Neural cell (in vitro differentiated cells): ENCODE measurements at regions not wholly inside any gene's neighbourhood (a gene's known extent, or its start where the extent isn't known, plus 50 kb on each side); places are given as distances from the start of the nearest gene placed in this dataset.

Source experiments
- H2AFZ ChIP-seq: fragments of 200-600, 300-800 bp; sonication (generic), shearing (Covaris generic); 2 replicates; pipeline ENCODE4 v1.6.0; 2014; ENCODE audit warnings: low read depth, mild to moderate bottlenecking, antibody characterized with exemption, low read length, moderate library complexity
- H3F3A ChIP-seq: fragments of 200-600 bp; shearing (Covaris generic); 2 replicates; pipeline ENCODE4 v1.6.1; 2016; ENCODE audit warnings: mild to moderate bottlenecking, moderate library complexity, mixed read lengths, antibody characterized with exemption, low read length; ENCODE audit not compliant: insufficient read depth, poor library complexity, severe bottlenecking
- H3K27ac ChIP-seq: fragments of 200-600, 300-800 bp; sonication (generic), shearing (Covaris generic); 2 replicates; pipeline ENCODE4 v1.5.1; 2014; ENCODE audit warnings: mild to moderate bottlenecking, low read length, moderate library complexity
- H3K27me3 ChIP-seq: fragments of 300-800, 200-600 bp; sonication (generic), shearing (Covaris generic); 2 replicates; pipeline ENCODE4 v1.6.0; 2014; ENCODE audit warnings: mild to moderate bottlenecking, low read depth, low read length, moderate library complexity; ENCODE audit not compliant: insufficient read depth
- H3K36me3 ChIP-seq: fragments of 300-800, 200-600 bp; sonication (generic), shearing (Covaris generic); 2 replicates; pipeline ENCODE4 v1.5.1; 2014; ENCODE audit warnings: mild to moderate bottlenecking, antibody characterized with exemption, low read length, moderate library complexity; ENCODE audit not compliant: insufficient read depth
- H3K4me2 ChIP-seq: fragments of 300-800, 200-600 bp; sonication (generic), shearing (Covaris generic); 2 replicates; pipeline ENCODE4 v1.6.0; 2014; ENCODE audit warnings: mild to moderate bottlenecking, low read length
- H3K4me3 ChIP-seq: fragments of 300-800, 200-600 bp; sonication (generic), shearing (Covaris generic); 2 replicates; pipeline ENCODE4 v1.5.1; 2014; ENCODE audit warnings: mild to moderate bottlenecking, low read length, moderate library complexity
- H3K79me2 ChIP-seq: fragments of 200-600 bp; shearing (Covaris generic); replicated peaks from 2 replicates; pipeline ENCODE4 v1.6.0; 2014; ENCODE audit warnings: mild to moderate bottlenecking, low read length, moderate library complexity; ENCODE audit not compliant: insufficient read depth
- H3K9ac ChIP-seq: fragments of 300-800, 200-600 bp; sonication (generic), shearing (Covaris generic); 2 replicates; pipeline ENCODE4 v1.6.1; 2016; ENCODE audit warnings: mild to moderate bottlenecking, low read length, mixed read lengths
- H3K9me2 ChIP-seq: fragments of 200-600 bp; shearing (Covaris generic); 2 replicates; pipeline ENCODE4 v1.6.1; 2016; ENCODE audit warnings: mild to moderate bottlenecking, low read length, mixed read lengths; ENCODE audit not compliant: insufficient read depth
- H3K9me3 ChIP-seq: fragments of 200-600, 300-800 bp; sonication (generic), shearing (Covaris generic); 2 replicates; pipeline ENCODE4 v1.6.1; 2016; ENCODE audit warnings: mild to moderate bottlenecking, mixed run types, low read length, moderate library complexity, mixed read lengths
- H4K20me1 ChIP-seq: fragments of 200-600 bp; shearing (Covaris generic); 2 replicates; pipeline ENCODE4 v1.6.1; 2016; ENCODE audit warnings: mild to moderate bottlenecking, mixed run types; ENCODE audit not compliant: insufficient read depth
- EP300 ChIP-seq: fragments of 450-650 bp; conservative IDR thresholded peaks from 2 replicates; pipeline ENCODE4 v1.6.1; 2014; ENCODE audit warnings: antibody characterized with exemption, mild to moderate bottlenecking, moderate library complexity; ENCODE audit not compliant: poor library complexity, severe bottlenecking
- EZH2 ChIP-seq: fragments of 200-600, 300-800 bp; shearing (Covaris generic), sonication (generic); IDR thresholded peaks from 2 replicates; pipeline ENCODE4 v1.6.1; 2014; ENCODE audit warnings: antibody characterized with exemption, low read length, borderline replicate concordance, mild to moderate bottlenecking; ENCODE audit not compliant: insufficient read depth, poor library complexity, severe bottlenecking
- MXI1 ChIP-seq: fragments of 450-650 bp; conservative IDR thresholded peaks from 2 replicates; pipeline ENCODE4 v1.6.1; 2014; ENCODE audit warnings: antibody characterized with exemption, mild to moderate bottlenecking; ENCODE audit not compliant: poor library complexity, severe bottlenecking
- POLR2AphosphoS5 ChIP-seq: IDR thresholded peaks from 2 replicates; pipeline ENCODE4 v1.6.1; 2012
- RAD21 ChIP-seq: fragments of 450-650 bp; conservative IDR thresholded peaks from 2 replicates; pipeline ENCODE4 v1.6.1; 2014; ENCODE audit warnings: antibody characterized with exemption, mild to moderate bottlenecking, moderate library complexity
- SMC3 ChIP-seq: fragments of 450-650 bp; conservative IDR thresholded peaks from 2 replicates; pipeline ENCODE4 v1.6.1; 2014; ENCODE audit warnings: antibody characterized with exemption, mild to moderate bottlenecking, moderate library complexity; ENCODE audit not compliant: poor library complexity
- TAF1 ChIP-seq: IDR thresholded peaks from 2 replicates; pipeline ENCODE4 v1.6.1; 2012; ENCODE audit warnings: low read depth
- TF ChIP-seq, protein P1 (sequence below): fragments of 450-650 bp; IDR thresholded peaks from 2 replicates; pipeline ENCODE4 v1.5.1; 2014; ENCODE audit warnings: antibody characterized with exemption, mild to moderate bottlenecking, moderate library complexity; ENCODE audit not compliant: poor library complexity, severe bottlenecking
- TF ChIP-seq, protein P2 (sequence below): IDR thresholded peaks from 2 replicates; pipeline ENCODE4 v1.6.1; 2012; ENCODE audit warnings: borderline replicate concordance

DNA sequence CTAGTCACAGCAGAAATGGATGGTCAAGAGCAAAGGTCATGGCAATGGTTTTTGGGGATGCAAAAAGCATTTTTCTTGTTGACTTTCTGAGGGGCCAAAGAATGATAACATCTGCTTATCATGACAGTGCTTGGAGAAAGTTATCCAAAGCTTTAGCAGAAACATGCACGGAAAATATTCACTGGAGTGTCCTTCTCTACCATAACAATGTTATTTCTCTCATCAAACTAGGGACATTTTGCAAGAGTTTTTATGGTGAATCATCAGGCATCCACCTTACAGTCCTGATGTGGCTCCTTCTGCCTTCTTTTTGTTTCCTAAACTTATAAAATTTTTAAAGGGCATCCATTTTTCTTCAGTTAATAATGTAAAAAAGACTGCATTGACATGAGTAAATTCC is 302.3 kb downstream of the HIVEP2 start:
- no peaks in the 10 kb centered on the region for H3K9me2 ChIP-seq
- no peak overlapping the region for H3K27ac ChIP-seq
- H3K36me3 ChIP-seq = no peaks in the 10 kb centered on the region
- H3K4me3 ChIP-seq = no peak overlapping the region
- H3K9ac ChIP-seq = no peak overlapping the region
- no peaks in the 10 kb centered on the region for H3K27me3 ChIP-seq
- H3K4me2 ChIP-seq = no peak overlapping the region
- TF ChIP-seq SMC3 (no peak), POLR2AphosphoS5 (no peak), EZH2 (no peak), MXI1 (no peak), RAD21 (no peak)
- TF ChIP-seq, protein P1, sequence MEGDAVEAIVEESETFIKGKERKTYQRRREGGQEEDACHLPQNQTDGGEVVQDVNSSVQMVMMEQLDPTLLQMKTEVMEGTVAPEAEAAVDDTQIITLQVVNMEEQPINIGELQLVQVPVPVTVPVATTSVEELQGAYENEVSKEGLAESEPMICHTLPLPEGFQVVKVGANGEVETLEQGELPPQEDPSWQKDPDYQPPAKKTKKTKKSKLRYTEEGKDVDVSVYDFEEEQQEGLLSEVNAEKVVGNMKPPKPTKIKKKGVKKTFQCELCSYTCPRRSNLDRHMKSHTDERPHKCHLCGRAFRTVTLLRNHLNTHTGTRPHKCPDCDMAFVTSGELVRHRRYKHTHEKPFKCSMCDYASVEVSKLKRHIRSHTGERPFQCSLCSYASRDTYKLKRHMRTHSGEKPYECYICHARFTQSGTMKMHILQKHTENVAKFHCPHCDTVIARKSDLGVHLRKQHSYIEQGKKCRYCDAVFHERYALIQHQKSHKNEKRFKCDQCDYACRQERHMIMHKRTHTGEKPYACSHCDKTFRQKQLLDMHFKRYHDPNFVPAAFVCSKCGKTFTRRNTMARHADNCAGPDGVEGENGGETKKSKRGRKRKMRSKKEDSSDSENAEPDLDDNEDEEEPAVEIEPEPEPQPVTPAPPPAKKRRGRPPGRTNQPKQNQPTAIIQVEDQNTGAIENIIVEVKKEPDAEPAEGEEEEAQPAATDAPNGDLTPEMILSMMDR = no peak
- H3K9me3 ChIP-seq = no peaks in the 10 kb centered on the region
- no peaks in the 10 kb centered on the region for H3F3A ChIP-seq
- no peak overlapping the region for H2AFZ ChIP-seq
- no peaks in the 10 kb centered on the region for H4K20me1 ChIP-seq
- no peaks in the 10 kb centered on the region for H3K79me2 ChIP-seq

DNA sequence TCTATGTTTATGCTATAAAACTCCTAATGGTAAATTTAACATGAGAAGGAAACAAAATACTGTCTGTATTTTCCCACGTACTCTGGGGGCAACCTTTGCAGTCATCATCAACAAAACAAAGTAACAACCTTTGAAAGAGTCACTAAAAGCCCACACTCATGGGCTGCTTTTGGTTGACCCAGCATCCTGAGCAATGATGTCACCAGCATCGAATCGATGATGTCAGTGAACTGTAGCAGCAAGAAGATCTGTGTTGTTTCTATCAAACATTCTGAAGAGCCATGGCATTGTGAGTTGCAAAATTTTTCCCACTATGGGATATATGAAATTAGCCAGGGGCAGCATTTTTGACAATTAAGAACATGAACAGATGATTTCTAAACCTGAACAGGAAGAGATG is 300.1 kb downstream of the HIVEP2 start:
- H3K27ac ChIP-seq = no peak overlapping the region

DNA sequence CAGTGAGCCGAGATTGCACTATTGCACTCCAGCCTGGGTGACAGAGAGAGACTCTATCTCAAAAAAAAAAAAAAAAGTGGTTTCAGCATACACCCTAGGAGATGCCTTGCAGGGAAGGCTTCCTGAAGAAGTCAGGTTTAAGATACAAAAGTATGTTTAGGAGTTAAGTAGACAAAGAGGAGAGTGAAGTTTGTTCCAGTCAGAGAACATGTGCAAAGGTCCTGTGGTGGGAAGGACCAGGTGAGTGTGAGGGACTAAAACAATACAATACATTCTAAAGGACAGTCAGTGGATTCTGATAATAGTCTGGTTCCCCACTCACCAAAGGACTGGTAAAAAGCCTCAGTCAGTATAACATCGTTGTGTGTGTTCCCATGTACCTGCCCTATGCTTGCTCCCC is 299.3 kb downstream of the HIVEP2 start:
- H3K4me3 ChIP-seq = no peak overlapping the region
- no peaks in the 10 kb centered on the region for H3K36me3 ChIP-seq
- H3K79me2 ChIP-seq = no peaks in the 10 kb centered on the region
- no peak overlapping the region for H3K9ac ChIP-seq
- H2AFZ ChIP-seq = no peak overlapping the region
- H3K27me3 ChIP-seq = no peaks in the 10 kb centered on the region
- H4K20me1 ChIP-seq = no peaks in the 10 kb centered on the region
- no peak overlapping the region for H3K27ac ChIP-seq
- no peak overlapping the region for H3K4me2 ChIP-seq
- no peaks in the 10 kb centered on the region for H3K9me3 ChIP-seq
- no peak for TF ChIP-seq POLR2AphosphoS5
- no peak for TF ChIP-seq EP300
- no peak for TF ChIP-seq EZH2
- TF ChIP-seq SMC3 = no peak
- TF ChIP-seq, protein P2, sequence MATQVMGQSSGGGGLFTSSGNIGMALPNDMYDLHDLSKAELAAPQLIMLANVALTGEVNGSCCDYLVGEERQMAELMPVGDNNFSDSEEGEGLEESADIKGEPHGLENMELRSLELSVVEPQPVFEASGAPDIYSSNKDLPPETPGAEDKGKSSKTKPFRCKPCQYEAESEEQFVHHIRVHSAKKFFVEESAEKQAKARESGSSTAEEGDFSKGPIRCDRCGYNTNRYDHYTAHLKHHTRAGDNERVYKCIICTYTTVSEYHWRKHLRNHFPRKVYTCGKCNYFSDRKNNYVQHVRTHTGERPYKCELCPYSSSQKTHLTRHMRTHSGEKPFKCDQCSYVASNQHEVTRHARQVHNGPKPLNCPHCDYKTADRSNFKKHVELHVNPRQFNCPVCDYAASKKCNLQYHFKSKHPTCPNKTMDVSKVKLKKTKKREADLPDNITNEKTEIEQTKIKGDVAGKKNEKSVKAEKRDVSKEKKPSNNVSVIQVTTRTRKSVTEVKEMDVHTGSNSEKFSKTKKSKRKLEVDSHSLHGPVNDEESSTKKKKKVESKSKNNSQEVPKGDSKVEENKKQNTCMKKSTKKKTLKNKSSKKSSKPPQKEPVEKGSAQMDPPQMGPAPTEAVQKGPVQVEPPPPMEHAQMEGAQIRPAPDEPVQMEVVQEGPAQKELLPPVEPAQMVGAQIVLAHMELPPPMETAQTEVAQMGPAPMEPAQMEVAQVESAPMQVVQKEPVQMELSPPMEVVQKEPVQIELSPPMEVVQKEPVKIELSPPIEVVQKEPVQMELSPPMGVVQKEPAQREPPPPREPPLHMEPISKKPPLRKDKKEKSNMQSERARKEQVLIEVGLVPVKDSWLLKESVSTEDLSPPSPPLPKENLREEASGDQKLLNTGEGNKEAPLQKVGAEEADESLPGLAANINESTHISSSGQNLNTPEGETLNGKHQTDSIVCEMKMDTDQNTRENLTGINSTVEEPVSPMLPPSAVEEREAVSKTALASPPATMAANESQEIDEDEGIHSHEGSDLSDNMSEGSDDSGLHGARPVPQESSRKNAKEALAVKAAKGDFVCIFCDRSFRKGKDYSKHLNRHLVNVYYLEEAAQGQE = no peak
- no peaks in the 10 kb centered on the region for H3F3A ChIP-seq
- H3K9me2 ChIP-seq = no peaks in the 10 kb centered on the region

More for the DNA sequence above, 300.1 kb downstream of the HIVEP2 start:
- Histone ChIP-seq H3K27me3 (no peaks in the 10 kb centered on the region), H4K20me1 (no peaks in the 10 kb centered on the region), H3K79me2 (no peaks in the 10 kb centered on the region), H3K4me3 (no peak overlapping the region), H3K9me3 (no peaks in the 10 kb centered on the region), H2AFZ (no peak overlapping the region), H3K4me2 (no peak overlapping the region), H3K9ac (no peak overlapping the region), H3K36me3 (no peaks in the 10 kb centered on the region), H3K9me2 (no peaks in the 10 kb centered on the region), H3F3A (no peaks in the 10 kb centered on the region)
- TF ChIP-seq EP300 = no peak
- TF ChIP-seq, protein P2 = no peak
- no peak for TF ChIP-seq EZH2
- TF ChIP-seq POLR2AphosphoS5 = no peak
- no peak for TF ChIP-seq TAF1
